DND-41 (cell line): ENCODE measurements at regions not wholly inside any gene's neighbourhood (a gene's known extent, or its start where the extent isn't known, plus 50 kb on each side); places are given as distances from the start of the nearest gene placed in this dataset.

Source experiments
- ATAC-seq: fragments of 200-7000 bp; cut with Tn5 transposase; 3 replicates; pipeline ENCODE4 v1.9.1; 2021; ENCODE audit warnings: low read depth; ENCODE audit not compliant: insufficient read depth
- DNase-seq: peaks from one replicate; pipeline ENCODE4 v3.0.0-alpha.2; 2020
- H2AFZ ChIP-seq: 2 replicates; pipeline ENCODE4 v1.6.0; 2012; ENCODE audit warnings: low read depth, low read length
- H3K27ac ChIP-seq: 2 replicates; pipeline ENCODE4 v1.5.1; 2012; ENCODE audit warnings: low read length, inconsistent platforms
- H3K27me3 ChIP-seq: fragments of 200-600 bp; sonication (generic); 2 replicates; pipeline ENCODE4 v1.6.0; 2012; ENCODE audit warnings: low read length, mild to moderate bottlenecking, inconsistent platforms; ENCODE audit not compliant: insufficient read depth, poor library complexity
- H3K36me3 ChIP-seq: 2 replicates; pipeline ENCODE4 v1.5.1; 2012; ENCODE audit warnings: low read length, inconsistent platforms; ENCODE audit not compliant: insufficient read depth
- H3K4me1 ChIP-seq: 2 replicates; pipeline ENCODE4 v1.5.1; 2012; ENCODE audit warnings: mild to moderate bottlenecking, low read length; ENCODE audit not compliant: insufficient read depth
- H3K4me2 ChIP-seq: 2 replicates; pipeline ENCODE4 v1.6.0; 2012; ENCODE audit warnings: mild to moderate bottlenecking, moderate library complexity, low read length, inconsistent platforms; ENCODE audit not compliant: insufficient read depth
- H3K4me3 ChIP-seq, 2 experiments: fragments of 200-600 bp in 1 of 2; shearing (Covaris generic) in 1 of 2; 2 replicates each; pipeline ENCODE4 v1.5.1; 2012 to 2016; ENCODE audit warnings: inconsistent platforms in 2 of 2, low read length in 2 of 2, mild to moderate bottlenecking in 2 of 2, low read depth in 1 of 2, moderate library complexity in 1 of 2
- H3K79me2 ChIP-seq: 2 replicates; pipeline ENCODE4 v1.6.0; 2012; ENCODE audit warnings: low read length, inconsistent platforms; ENCODE audit not compliant: insufficient read depth
- H3K9ac ChIP-seq: 2 replicates; pipeline ENCODE4 v1.6.0; 2012; ENCODE audit warnings: low read depth, mild to moderate bottlenecking, inconsistent platforms, low read length, moderate library complexity
- H3K9me3 ChIP-seq: 2 replicates; pipeline ENCODE4 v1.5.1; 2012; ENCODE audit warnings: low read length, moderate library complexity, mild to moderate bottlenecking, inconsistent platforms; ENCODE audit not compliant: insufficient read depth, severe bottlenecking
- H4K20me1 ChIP-seq: 2 replicates; pipeline ENCODE4 v1.6.0; 2012; ENCODE audit warnings: low read length; ENCODE audit not compliant: insufficient read depth
- EZH2 ChIP-seq: IDR thresholded peaks from 3 replicates; pipeline ENCODE4 v1.6.1; 2012; ENCODE audit warnings: borderline replicate concordance, low read depth, mild to moderate bottlenecking, moderate library complexity, low read length, inconsistent platforms; ENCODE audit not compliant: severe bottlenecking
- TF ChIP-seq, protein P1 (sequence below): IDR thresholded peaks from 2 replicates; pipeline ENCODE4 v1.5.1; 2012; ENCODE audit warnings: borderline replicate concordance, low read length, moderate library complexity, mild to moderate bottlenecking; ENCODE audit not compliant: poor library complexity, severe bottlenecking; ENCODE audit errors: extremely low read depth

DNA sequence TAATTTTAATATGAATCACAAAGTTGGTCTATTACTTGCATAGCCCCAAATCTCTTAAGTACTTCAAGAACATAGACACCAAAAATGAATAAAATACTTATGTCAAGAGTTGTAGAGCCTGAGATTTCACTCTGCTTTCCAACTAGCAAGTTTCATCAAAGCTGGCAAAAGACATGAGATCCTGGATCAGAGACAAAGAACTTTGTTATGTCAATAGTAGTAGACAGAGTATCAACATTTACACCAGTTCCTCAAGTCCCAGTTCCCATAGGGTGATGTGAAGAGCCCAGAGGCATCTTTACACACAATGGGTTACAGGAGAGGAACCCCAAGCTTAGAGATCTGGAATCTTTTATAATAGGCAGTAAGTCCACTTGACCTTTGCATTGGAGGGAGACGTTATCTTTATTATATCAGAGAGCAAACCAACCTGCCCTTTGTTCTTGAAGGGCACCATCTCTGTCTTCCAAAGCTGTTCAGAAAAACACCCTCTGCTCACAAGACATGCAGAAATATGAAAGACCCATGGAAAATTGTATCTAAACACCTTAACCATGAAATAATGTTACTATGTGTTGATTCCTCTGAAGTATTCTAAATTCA lies 174.4 kb upstream of the GALNT2 start:
- H3K79me2 ChIP-seq, result no peaks in the 10 kb centered on the region
- H4K20me1 ChIP-seq, result no peaks in the 10 kb centered on the region
- H3K27me3 ChIP-seq, result no peaks in the 10 kb centered on the region
- no peak overlapping the region for H3K4me3 ChIP-seq
- no peak overlapping the region for H3K27ac ChIP-seq
- H3K4me1 ChIP-seq, result peaks cover under 1% of the 10 kb centered on the region; the same call in 1 of the 2 replicates
- H3K9ac ChIP-seq, result no peak overlapping the region
- H2AFZ ChIP-seq, result no peak overlapping the region
- no peaks in the 10 kb centered on the region for H3K36me3 ChIP-seq
- TF ChIP-seq, protein P1, sequence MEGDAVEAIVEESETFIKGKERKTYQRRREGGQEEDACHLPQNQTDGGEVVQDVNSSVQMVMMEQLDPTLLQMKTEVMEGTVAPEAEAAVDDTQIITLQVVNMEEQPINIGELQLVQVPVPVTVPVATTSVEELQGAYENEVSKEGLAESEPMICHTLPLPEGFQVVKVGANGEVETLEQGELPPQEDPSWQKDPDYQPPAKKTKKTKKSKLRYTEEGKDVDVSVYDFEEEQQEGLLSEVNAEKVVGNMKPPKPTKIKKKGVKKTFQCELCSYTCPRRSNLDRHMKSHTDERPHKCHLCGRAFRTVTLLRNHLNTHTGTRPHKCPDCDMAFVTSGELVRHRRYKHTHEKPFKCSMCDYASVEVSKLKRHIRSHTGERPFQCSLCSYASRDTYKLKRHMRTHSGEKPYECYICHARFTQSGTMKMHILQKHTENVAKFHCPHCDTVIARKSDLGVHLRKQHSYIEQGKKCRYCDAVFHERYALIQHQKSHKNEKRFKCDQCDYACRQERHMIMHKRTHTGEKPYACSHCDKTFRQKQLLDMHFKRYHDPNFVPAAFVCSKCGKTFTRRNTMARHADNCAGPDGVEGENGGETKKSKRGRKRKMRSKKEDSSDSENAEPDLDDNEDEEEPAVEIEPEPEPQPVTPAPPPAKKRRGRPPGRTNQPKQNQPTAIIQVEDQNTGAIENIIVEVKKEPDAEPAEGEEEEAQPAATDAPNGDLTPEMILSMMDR, result no peak
- TF ChIP-seq EZH2, result no peak
- no peak overlapping the region for H3K4me2 ChIP-seq
- DNase-seq (no peak), ATAC-seq (no peak)
- no peaks in the 10 kb centered on the region for H3K9me3 ChIP-seq

DNA sequence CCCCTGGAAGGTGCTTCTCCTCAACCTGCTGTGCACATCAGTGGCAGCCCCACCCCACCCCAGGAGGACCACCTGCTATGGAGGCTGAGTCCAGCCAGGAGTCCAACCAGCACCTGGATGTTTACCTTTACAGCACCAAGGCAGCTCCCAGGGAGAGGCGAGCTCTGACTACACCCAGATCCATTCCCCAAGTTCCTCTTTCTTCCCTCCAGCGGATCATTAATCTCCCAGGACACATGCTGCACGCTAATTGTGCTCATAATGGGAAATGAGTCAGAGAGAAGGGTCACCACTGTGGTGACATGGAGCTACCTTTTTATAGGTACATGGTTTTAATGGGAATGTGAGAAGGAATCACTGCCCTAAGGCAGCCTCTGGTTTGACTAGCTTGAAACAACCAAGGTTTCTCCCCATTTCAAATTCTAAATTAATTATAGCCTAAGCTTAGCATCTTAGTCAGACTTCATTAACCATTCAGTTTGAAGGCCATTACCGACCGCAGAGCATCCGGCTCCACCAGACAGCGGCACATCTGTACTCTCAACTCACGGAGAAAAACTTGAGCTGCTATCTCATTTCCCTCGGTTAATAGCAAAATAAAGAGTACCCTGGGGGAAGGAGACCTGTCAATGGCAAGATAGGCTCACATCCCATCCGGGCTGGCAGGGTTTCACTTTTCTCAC lies 173.1 kb upstream of the GALNT2 start:
- ATAC-seq, result no peak
- H3K27me3 ChIP-seq, result no peaks in the 10 kb centered on the region
- H4K20me1 ChIP-seq, result no peaks in the 10 kb centered on the region
- H3K36me3 ChIP-seq, result no peaks in the 10 kb centered on the region
- no peaks in the 10 kb centered on the region for H3K79me2 ChIP-seq
- H3K9ac ChIP-seq, result no peak overlapping the region
- no peak overlapping the region for H3K4me3 ChIP-seq
- no peaks in the 10 kb centered on the region for H3K4me1 ChIP-seq
- H2AFZ ChIP-seq, result no peak overlapping the region
- DNase-seq, result no peak
- H3K27ac ChIP-seq, result no peak overlapping the region
- TF ChIP-seq, protein P1, result no peak
- no peak for TF ChIP-seq EZH2
- no peak overlapping the region for H3K4me2 ChIP-seq
- H3K9me3 ChIP-seq, result no peaks in the 10 kb centered on the region

DNA sequence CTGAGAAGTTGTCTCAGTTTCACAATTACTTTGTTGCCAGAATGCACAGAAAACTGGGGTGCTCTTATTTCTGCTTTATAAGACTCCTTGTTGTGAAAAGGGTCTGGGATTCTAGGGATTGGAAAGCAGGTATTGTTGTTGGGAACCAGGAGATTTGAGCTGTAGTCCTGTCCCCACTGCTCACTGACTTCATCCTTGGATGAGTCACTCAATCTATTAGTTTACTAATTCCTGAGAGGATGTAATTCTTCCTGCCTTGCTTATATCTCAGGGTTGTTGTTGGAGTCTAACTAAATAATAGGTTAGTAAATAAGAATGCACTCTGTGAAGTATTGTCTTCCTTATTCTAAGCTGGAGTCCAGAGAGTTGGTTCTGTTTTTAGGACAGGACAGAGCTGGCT lies 172.5 kb upstream of the GALNT2 start:
- Histone ChIP-seq H3K27ac (no peak overlapping the region), H3K9me3 (no peaks in the 10 kb centered on the region), H3K9ac (no peak overlapping the region), H3K4me3 (no peak overlapping the region), H3K79me2 (no peaks in the 10 kb centered on the region), H3K4me2 (no peak overlapping the region), H4K20me1 (no peaks in the 10 kb centered on the region), H3K4me1 (no peaks in the 10 kb centered on the region), H3K27me3 (no peaks in the 10 kb centered on the region), H3K36me3 (no peaks in the 10 kb centered on the region), H2AFZ (no peak overlapping the region)
- ATAC-seq (no peak), DNase-seq (no peak)
- TF ChIP-seq, protein P1, result no peak
- no peak for TF ChIP-seq EZH2
